GM06990 (cell line): ENCODE measurements at regions not wholly inside any gene's neighbourhood (a gene's known extent, or its start where the extent isn't known, plus 50 kb on each side); places are given as distances from the start of the nearest gene placed in this dataset.
"Not testable (repeated sequence)": the region's sequence is repeated elsewhere in the genome, so short reads cannot be mapped to it uniquely, and the experiment has no call there.

Experiments
- DNase-seq: peaks from one replicate; pipeline ENCODE4 v3.0.0-alpha.2; 2011; ENCODE audit not compliant: insufficient read length; ENCODE audit errors: extremely low read depth
- H3K27me3 ChIP-seq: replicated peaks from 2 replicates; pipeline ENCODE4 v1.6.0; 2011; ENCODE audit warnings: low read length; ENCODE audit not compliant: control insufficient read depth, insufficient read depth
- H3K36me3 ChIP-seq: 2 replicates; pipeline ENCODE4 v1.5.1; 2011; ENCODE audit warnings: low read length; ENCODE audit not compliant: control insufficient read depth, insufficient read depth
- H3K4me3 ChIP-seq: replicated peaks from 2 replicates; pipeline ENCODE4 v1.5.1; 2011; ENCODE audit warnings: low read depth, mild to moderate bottlenecking, control low read depth, low read length
- TF ChIP-seq, protein P1 (sequence below): IDR thresholded peaks from 2 replicates; pipeline ENCODE4 v1.5.1; 2011; ENCODE audit warnings: low read length, control low read depth, mild to moderate bottlenecking, inconsistent platforms; ENCODE audit not compliant: insufficient read depth, poor library complexity, severe bottlenecking

DNA sequence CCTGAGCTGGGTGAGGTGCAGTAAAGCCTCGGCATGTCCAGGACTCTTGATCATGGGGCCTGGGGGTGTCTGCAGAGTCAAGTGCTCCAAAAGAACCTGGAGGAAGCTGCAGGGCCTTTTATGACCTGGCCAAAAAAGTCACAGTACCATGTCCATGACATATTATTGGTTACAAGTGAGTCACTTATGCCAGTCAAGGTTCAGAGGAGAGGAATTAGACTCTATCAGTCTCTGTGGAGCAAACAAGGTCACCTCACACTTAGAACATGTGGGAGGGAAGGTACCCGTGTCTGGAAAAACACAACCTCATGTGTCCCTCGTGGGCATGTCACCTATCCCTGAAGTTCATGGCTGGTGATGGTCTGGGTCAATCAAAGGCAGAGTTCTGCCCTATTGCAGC lies 465.7 kb downstream of the FBXO15 start:
- no peaks in the 10 kb centered on the region for H3K36me3 ChIP-seq
- TF ChIP-seq, protein P1, sequence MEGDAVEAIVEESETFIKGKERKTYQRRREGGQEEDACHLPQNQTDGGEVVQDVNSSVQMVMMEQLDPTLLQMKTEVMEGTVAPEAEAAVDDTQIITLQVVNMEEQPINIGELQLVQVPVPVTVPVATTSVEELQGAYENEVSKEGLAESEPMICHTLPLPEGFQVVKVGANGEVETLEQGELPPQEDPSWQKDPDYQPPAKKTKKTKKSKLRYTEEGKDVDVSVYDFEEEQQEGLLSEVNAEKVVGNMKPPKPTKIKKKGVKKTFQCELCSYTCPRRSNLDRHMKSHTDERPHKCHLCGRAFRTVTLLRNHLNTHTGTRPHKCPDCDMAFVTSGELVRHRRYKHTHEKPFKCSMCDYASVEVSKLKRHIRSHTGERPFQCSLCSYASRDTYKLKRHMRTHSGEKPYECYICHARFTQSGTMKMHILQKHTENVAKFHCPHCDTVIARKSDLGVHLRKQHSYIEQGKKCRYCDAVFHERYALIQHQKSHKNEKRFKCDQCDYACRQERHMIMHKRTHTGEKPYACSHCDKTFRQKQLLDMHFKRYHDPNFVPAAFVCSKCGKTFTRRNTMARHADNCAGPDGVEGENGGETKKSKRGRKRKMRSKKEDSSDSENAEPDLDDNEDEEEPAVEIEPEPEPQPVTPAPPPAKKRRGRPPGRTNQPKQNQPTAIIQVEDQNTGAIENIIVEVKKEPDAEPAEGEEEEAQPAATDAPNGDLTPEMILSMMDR: no peak
- DNase-seq: no peak
- H3K27me3 ChIP-seq: no peaks in the 10 kb centered on the region
- no peak overlapping the region for H3K4me3 ChIP-seq

DNA sequence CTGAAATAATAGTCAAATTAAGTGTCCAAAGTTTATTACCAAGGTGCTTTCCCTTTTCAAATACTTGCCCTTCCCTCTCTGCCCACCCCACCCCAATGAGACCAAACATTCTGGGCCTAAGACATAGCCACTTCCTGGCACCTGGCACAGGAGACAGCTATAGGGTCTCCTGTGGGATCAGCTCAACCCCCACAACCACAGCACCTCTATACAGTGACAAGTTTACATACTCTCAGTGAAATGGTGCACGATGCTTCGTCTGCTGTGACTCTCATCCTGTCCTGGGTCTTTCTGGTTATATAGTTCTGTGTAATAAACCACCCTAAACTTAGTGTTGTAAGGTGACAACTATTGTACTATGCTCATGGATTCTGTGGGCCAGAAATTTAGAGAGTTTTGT lies 466.2 kb downstream of the FBXO15 start:
- Histone ChIP-seq H3K27me3 (no peaks in the 10 kb centered on the region), H3K36me3 (no peaks in the 10 kb centered on the region), H3K4me3 (no peak overlapping the region)
- no peak for DNase-seq
- TF ChIP-seq, protein P1: no peak

DNA sequence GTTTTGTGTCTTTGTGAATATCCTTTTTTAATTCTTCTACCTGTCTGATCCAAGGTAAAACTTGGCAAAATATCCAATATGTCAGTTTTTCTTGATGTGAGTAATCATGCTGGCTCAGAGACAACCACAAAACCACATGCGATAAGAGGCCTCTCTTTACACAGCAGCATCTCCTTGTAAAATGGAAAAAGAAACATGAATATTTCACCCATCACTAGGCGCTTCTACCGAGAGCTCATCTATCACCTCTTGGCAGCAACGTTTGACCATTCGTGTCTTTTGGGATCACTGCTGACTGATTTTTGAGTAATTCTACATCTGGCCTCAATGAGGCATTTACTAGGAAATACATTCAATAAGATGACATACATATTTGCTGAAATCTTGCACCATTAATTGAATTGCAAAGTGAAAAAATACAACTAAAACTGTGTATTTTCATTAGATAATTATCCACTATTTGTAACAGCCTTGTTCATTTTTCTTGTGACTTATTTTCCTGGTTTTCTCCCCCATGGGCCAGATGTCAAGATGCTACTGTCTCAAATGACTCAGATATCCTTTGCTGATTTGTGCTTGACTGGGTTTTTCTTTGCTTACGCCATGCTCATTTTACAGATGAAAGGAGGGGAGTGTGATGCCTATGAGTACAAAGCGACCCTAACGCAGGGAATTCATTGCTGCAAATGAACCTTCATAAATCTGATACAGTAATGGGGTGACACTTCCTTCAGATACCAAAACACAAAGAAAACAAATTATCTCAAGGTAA lies 467.5 kb downstream of the FBXO15 start:
- Histone ChIP-seq H3K36me3 (no peaks in the 10 kb centered on the region), H3K27me3 (no peaks in the 10 kb centered on the region), H3K4me3 (no peak overlapping the region)
- no peak for DNase-seq
- TF ChIP-seq, protein P1: no peak

DNA sequence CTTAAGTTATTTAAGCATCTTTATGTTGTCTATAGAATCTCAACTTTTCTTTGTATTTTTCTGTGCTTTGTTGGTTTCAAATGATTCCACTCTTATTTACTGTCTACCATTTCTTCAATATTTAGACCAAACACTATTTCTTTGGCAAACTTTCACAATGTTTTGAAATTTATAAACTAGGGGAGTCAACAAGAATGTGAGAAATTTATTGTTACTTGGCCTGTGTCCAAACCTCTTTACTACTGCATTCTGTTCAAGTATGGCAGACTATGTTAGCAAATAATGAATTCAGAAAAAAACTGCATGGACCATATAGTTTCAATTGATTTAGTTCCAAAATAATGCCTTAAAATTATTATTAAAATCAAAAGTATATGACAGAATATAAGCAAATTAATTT lies 470.2 kb downstream of the FBXO15 start:
- Histone ChIP-seq H3K36me3 (no peaks in the 10 kb centered on the region), H3K4me3 (no peak overlapping the region), H3K27me3 (no peaks in the 10 kb centered on the region)
- TF ChIP-seq, protein P1: no peak
- no peak for DNase-seq

DNA sequence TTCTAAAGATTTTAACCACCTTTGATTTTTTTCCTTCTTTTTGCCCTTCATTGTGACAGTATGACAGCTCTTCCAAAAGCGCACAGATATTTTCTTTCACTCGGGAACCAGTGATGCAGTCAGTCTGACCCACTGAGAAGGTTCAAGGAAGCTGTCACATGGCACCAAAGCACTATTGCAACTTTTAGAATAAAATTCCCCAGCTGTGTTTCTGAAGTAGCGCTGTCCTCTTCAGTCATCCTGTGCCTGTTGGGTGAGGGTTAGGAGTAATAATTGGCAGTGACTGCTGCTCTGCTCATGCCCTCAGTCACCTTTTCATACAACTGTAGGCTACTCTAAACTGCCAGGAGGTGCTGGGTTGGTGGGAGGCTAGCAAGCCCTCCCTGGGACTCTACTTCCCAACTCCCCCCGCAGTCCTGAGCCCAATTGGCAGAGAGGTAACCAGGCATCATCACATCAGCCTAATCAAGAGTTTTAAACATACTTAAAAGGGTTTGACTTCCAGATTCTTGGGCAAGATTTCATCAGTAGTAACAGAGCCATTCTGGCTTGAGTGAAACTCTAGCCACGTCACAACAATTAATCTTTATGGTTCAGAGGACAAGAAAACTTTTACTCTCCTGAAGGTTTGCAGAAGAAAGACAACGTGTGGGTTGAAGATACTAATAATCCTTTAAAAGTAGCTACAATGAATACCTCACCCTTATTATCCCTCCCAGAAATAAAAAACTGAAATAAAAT lies 473.3 kb downstream of the FBXO15 start:
- Histone ChIP-seq H3K4me3 (no peak overlapping the region), H3K36me3 (no peaks in the 10 kb centered on the region), H3K27me3 (no peaks in the 10 kb centered on the region)
- TF ChIP-seq, protein P1: no peak
- DNase-seq: no peak

DNA sequence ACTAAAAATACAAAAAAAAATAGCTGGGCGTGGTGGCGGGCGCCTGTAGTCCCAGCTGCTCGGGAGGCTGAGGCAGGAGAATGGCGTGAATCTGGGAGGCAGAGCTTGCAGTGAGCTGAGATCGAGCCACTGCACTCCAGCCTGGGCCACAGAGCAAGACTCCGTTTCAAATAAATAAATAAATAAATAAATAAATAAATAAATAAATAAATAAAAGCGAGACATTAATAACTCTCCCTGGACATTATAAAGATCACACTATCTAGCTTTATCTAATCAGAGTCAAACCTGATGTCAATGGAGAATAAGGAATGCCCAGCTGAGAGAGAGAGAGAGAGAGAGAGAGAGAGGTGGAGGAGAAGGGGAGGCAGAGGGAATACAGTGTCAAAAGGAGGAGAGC lies 476.2 kb downstream of the FBXO15 start:
- DNase-seq, H3K4me3 ChIP-seq, H3K36me3 ChIP-seq, H3K27me3 ChIP-seq: not testable (repeated sequence)
